ENCODE measurements at regions not wholly inside any gene's neighbourhood (a gene's known extent, or its start where the extent isn't known, plus 50 kb on each side); places are given as distances from the start of the nearest gene placed in this dataset.
"Not testable (repeated sequence)": the region's sequence is repeated elsewhere in the genome, so short reads cannot be mapped to it uniquely, and the experiment has no call there.

DNA sequence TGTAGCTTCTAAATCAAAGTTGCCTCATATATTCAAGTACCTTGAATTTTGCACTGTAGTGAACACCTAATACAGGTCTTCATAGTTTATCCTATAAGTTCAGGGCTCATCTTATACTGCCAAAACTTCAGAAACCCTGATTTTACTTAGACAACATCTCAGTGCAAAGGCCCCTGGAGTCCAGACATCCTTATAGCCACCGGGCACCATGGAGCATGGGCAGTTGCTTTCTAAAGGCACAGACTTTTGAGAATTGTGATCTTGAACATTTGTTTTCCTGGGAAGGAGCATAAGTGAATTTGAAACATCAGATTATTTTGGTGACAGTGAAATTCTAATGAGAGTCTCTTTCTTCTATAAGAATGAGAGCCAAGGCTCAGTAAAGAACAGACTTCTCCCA lies 292.3 kb downstream of the CYRIA start:
- DNase-seq (ENCODE audit: low read depth, low spot score): no peak

DNA sequence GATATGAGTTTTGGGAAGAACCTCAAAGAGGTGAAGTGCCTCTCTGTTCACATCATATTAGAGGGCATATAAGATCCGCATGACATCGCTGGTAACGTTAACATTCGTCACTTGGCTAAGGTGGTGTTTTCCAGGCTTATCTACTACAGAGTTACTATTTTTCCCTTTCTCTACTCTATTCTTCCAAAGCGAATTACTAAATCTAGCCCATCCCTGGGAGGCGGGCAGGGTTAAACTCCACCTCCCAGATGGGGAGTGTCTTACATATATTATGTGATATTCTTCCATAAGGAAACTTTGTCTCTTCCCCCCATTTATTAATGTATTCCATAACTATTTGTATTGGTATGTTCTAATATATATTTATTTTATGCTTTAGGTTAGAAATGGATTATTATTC lies 293.9 kb downstream of the CYRIA start:
- DNase-seq (ENCODE audit: low read depth, low spot score): no peak

DNA sequence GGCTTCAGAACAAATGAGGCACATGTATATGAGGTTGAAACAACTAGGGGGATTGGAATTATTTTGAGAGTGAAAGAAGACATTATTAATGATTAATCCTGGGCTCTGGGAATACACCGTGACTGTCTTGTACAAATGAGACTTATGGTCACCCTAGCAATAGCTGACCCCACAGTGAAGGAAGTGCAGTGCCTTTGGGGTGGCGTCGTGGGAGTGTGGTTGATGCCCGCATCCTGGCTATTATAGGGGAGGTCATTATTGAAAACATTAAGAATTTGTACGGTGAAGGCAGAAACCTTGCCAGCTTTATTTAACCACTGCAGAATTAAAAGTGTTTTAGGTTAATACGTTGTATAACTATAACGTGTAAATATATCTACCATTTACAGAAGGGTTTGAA lies 296.7 kb downstream of the CYRIA start:
- no peak for DNase-seq (ENCODE audit: low read depth, low spot score)

DNA sequence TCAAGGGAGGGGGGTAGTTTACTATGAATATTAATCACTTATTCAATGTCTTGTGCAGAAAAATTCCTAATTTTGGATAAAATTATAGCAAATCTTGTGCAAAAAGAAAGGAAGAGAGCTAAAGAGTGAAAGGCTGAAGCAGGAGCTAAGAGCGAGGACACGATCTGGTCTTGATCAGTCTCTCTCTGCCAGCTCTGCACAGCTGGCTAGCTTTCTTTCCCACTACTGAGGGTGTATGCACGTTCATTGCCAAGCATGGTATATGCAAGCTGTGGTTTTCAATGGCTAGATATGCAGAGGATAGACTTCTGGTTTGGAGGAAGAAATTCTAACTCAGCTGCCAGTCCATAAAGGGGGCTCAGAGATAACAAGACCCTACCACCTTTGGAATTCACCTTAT lies 297.3 kb downstream of the CYRIA start:
- no peak for DNase-seq (ENCODE audit: low read depth, low spot score)

DNA sequence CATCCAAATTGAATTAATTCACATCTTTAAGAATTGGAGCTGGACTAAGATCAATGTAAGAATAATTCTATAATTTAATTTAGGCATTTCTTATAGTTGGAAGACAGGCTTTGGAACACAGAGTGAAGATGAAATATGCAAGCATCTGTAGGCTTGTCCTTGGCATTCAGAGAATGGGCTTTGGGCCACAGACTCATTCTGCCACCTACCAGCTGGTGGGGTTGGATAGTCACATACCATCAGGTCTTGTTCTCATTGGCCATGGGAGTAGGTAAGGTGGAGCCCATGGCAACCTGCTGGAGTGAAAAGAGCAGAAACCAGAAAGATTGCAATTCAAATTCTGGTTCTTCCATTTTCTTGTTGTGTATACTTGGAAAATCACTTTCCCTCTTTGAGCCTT lies 300.3 kb downstream of the CYRIA start:
- no peak for DNase-seq (ENCODE audit: low read depth, low spot score)

DNA sequence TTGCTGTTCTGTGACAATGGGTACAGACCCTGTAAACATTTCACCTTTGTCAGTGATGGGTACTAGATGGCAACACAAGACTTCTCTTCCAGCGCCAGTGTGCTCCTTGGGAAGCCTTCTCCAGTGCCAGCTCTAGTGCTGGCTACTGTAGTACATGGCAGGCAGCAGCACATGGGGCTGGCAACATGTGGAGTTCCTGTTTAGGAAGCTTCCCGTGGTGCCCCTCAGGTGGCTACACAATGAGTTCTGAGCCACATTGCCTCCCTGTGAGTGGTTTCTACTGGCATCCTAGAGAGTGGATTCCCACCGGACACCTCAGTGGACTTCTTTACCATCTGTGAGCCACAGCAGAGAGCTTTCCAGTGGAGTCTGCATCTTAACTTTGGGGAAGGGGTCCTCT lies 302.1 kb downstream of the CYRIA start:
- DNase-seq (ENCODE audit: low read depth, low spot score): no peak

DNA sequence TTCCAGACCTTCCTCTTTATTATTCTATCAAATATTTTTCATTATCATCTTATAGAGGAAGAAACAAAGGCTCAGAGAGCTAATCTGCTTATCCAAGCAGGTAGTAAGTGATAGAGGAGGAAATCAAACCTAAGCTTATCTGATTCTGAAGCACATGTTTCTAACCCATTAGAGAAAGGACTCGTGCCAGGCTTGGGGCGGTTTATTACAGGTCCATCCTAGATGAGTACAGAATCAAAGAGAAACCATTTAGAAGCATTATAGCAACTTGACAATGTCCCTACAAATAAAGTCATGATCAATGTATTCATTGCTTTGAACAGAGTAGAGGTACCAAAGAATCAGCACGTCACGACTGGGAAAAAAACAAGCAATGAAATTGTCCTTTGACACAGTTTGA lies 303.0 kb downstream of the CYRIA start:
- no peak for DNase-seq (ENCODE audit: low read depth, low spot score)

DNA sequence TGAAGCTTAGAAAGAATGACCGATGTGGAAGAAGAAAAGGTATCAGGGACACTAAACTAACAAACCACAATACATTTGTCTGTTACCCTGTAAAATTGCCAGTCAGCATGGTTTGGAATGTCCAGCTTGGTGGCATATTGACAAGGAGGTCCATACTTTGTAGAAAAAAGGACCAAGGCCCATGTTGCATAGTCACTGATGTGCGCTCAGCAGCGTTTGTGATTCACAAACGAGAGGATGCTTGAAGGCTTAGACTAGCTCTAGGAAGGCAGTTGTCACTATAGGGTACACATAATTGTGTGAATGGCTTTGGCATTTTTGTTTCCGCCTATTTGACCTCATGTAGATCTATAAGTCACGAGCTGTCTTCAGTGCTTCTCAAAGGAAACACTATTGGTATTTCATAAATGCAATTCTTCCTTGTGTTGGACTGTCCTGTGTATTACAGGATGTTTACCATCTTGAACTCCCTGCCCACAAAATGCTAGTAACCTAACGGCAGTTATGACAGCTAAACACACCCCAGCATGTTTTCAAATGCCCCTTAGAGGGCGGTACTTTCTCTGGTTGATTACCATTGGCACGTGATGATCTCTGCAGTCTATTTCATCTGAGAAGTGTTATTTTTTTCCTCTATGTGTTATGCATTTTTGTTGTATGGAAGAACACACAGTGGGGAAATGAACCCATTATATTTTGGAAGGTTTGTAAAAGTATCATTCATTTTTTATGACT lies 304.2 kb downstream of the CYRIA start:
- no peak for DNase-seq (ENCODE audit: low read depth, low spot score)

DNA sequence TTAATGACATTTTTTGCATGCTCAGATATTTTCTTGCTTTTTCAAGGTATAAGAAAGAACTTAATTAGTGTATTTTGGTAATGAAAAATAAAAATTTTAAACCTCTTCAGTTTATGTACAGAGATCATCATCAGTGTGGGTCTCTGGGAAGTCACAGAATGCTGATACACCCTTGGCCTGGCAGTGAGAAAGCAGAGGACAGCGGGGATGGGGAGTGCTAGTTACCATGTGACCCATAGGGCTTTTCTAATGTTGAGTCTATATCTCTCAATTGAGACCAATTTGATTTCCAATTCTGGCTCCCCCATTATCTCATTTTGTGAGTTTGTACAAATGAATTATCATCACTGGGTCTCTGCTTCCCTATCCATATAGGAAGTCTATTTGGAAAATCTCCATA lies 305.7 kb downstream of the CYRIA start:
- DNase-seq (ENCODE audit: low read depth, low spot score): no peak

DNA sequence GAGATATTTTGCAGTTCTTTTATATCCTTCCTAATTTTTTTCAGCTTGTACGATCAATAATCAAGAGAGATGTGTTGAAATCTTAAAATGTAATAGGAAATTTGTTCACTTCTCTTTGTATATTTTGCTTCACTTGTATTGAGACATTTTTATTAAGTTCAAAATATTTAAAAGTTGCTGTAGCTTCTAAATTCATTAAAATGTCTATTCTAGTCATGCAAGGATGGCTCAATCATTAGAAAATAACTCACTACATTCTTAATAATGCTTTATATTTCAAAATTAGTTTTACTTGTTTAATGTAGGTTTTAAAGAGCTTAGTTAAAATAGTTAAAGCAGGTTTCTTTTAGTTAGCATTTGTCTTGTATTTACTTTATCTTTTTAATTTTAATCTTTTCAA lies 308.4 kb downstream of the CYRIA start:
- no peak for DNase-seq (ENCODE audit: low read depth, low spot score)

DNA sequence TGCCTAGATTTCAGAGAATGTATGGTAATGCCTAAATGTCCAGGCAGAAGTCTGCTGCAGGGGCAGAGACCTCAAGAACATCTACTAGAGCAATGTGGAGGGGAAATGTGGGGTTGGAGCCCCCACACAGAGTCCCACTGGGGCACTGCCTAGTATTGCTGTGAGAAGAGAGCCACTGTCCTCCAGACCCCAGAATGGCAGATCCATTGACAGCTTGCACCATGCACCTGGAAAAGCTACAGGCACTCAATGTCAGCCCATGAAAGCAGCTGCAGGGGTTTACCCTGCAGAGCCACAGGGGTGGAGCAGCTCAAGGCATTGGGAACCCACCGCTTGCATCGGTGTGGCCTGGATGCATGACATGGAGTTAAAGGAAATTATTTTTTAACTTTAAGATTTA lies 314.1 kb downstream of the CYRIA start:
- DNase-seq (ENCODE audit: low read depth, low spot score): no peak

DNA sequence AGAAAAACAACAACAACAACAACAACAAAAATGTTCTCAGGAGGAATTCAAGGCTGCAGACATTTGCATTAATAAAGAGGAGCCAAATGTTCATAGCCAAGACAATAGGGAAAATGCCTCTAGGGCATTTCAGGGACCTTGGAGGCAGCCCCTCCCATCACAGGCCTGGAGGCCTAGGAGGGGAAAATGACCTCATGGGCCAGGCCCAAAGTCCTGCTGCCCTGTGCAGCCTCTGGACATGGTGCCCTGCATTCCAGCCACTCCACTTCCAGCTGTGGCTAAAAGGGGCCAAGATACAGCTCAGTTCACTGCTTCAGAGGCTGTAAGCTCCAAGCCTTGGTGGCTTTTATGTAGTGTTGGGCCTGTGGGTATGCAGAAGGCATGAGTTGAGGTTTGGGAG lies 314.5 kb downstream of the CYRIA start:
- no peak for DNase-seq (ENCODE audit: low read depth, low spot score)

DNA sequence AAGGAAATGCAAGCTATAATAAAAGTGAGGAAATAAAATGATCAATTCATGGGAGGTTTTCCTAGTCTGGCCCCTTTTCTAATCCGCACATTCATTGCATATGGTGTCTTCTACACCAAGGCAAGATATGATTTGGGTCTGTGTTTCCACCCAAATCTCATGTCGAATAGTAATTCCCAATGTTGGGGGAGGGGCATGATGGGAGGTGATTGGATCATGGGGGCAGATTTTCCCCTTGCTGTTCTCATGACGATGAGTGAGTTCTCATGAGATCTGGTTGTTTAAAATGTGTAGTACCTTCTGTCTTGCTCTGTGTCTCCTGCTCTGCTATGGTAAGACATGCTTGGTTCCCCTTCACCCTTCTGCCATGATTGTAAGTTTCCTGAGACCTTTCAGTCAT lies 315.4 kb downstream of the CYRIA start:
- DNase-seq (ENCODE audit: low read depth, low spot score): no peak

DNA sequence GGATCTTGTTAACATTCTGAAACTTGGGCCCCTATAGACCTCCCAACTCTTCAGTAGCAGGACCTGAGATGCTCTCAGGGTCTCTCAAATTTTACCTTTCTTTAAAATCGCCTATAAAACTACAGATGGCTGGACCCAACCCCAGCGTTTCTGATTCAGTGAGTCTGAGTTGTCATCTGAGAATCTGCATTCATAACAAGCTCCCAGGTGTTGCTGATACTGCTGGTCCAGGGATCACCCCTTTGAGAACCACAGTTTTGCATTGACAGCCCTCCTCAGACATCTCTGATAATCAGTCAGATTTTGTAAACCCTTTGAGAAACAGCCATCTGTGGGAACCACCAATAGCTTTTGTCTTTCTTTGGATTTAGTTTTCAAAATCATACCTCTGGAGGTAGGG lies 315.8 kb downstream of the CYRIA start:
- DNase-seq (ENCODE audit: low read depth, low spot score): no peak

DNA sequence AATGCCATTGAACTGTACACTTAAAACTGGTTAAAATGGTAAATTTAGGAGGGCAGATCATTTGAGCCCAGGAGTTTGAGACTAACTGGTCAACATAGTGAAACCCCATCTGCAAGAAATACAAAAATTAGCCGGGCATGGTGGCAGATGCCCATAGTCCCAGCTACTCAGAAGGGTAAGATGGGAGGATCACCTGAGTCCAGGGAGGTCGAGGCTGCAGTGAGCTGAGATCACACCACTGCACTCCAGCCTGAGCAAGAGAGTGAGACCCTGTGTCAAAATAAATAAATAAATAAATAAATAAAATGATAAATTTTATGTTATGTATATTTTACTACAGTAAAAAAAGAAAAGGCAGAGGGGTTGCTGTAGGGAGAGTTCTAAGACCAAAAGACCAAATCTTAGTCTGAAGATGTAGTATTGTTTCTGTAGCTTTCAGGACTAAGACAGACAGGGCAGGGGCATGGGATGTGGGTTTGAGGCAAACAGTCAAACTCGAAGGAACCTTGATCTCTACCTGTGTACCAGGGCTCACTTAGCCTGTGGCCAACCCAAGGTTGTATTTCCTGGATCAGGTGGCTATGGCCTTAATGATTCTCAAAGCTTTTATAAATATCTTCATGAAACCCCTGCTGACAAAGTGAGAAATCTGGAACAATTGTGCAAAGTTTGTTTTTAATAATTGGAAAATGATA lies 316.7 kb downstream of the CYRIA start:
- no peak for DNase-seq (ENCODE audit: low read depth, low spot score)

DNA sequence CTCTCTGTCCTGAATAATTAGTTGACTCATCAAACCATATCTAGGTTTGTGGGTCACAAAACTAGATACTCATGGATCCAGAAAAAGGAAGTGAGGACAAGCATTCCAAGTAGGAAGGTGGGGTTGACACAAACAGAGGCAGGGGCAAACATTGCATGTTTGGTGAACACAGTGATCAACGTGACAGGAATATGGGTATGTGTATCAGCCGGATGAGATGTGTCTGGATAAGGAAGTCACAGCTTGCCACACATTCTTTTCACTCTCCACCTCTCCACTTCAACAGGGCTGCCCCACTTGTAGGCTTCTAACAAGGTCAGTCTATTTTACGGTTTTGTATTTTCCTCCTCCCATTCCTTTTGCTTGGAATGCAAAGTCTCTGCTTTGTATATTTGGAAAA lies 319.0 kb downstream of the CYRIA start:
- no peak for DNase-seq (ENCODE audit: low read depth, low spot score)

DNA sequence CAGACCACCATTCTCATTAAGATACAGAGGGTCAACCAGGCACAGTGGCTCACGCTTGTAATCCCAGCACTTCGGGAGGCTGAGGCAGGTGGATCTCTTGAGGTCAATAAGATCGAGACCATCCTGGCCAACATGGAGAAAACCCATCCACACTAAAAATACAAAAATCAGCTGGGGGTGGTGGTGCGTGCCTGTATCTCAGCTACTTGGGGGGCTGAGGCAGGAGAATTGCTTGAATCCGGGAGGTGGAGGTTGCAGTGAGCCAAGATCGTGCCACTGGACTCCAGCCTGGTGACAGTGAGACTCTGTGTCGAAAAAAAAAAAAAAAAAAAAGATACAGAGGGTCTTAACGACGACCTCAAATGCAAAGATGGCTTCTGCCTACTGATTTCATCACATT lies 320.4 kb downstream of the CYRIA start:
- DNase-seq (ENCODE audit: low read depth, low spot score): not testable (repeated sequence)

DNA sequence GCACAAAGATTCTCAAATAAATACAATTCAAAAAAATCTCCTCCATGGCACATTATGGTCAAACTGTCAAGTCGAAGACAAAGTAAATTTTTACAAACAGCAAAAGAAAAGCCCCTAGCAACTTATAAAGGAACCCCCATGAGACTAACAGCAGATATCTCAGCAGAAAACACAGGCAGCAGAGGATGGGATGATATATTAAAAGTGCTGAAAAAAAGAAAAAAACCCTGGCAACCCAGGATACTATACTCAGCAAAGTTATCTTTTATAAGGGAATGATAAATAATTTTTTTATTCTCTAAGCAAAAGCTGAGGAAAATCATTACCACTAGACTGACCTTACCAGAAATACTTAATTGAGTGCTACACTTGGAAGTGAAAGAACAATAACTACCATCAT lies 326.4 kb downstream of the CYRIA start:
- DNase-seq (ENCODE audit: low read depth, low spot score): no peak

DNA sequence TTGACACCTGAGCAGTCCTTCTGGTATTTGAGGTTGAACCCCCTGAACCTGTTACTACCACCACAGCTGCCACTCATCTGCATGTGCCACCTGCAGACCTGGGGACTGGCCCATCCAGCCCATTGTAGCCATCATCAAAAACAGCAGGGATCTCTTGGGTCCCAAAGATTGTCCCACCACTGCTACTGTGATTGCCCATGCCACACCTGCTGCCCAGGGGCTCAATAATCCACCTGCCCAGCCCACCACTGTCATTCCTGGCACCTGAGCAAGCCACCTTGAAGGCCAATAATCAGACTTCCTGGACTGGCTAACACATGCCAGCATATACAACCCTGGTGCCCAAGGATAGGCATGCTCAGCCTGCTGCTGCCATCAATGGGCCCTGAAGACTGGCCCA lies 327.6 kb downstream of the CYRIA start:
- DNase-seq (ENCODE audit: low read depth, low spot score): no peak

DNA sequence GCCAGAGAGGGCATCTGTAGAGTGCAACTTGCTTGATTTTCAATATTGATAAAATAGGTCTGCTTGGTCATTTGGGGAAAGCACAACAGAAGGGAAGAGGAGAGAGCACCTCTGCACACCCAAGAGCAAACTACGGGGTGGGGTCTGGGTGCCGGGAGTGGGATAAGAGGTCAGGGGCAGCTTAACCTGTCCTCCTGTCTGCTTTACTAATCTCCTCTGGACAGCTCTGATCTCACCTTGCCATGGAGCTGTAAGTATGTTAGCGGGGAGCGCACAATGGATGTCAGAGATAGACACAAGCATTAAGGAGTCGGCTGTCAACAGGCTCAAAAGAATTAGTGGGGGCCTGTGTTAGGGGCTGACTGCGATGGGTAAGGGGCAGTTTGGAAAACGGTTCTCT lies 328.7 kb downstream of the CYRIA start:
- DNase-seq (ENCODE audit: low read depth, low spot score): no peak

DNA sequence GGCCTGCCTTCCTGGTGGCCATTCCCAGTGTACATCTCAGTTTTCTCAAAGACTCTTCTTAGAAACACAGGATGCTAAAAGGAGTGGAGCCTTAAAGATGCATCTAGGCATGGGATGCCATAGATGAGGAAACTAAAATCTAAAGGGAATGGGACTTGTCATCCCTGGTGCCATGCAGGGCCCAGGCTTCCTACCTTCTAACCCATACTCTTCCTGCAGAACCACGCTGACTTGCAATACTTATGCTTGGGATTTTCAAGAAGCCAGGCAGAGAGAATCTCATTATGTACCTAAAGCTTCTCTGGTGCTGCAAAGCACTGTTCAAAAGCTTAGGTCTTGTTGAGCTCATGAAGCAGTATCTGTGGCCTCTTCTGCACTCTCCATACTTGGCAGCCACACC lies 329.1 kb downstream of the CYRIA start:
- DNase-seq (ENCODE audit: low read depth, low spot score): no peak

DNA sequence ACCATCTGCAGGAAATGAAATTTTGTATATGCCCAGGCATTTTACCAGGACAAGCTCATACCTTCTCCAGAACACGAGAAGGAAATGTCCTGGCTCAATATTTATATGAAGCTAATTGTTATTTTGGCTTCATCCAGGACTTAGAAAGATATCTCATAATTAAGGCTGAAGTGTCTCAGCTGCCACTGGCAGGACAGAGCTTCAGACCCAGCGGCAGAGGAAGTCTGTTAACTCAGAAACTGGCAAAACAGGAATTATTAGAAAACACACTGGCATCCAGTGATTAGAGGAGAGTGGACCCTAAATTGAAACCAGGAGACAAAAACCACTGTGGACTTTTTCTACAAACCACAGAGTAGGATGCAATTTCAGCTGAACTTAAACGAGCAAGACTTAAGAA lies 329.7 kb downstream of the CYRIA start:
- DNase-seq (ENCODE audit: low read depth, low spot score): no peak

DNA sequence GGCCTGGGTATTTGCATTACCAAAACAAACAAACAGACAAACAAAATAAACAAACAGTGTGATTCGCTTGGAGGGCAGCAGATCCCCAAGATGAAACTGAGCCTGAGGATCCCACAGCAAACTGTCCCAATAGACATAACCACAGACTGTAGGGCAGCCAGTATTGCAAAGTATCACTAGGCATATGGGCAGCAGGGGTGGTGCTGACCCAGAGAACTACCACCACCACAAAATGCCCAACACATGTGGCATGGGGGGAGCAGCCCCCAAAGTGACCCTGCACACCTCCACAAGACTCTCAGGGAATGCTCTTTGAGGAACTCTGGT lies 330.1 kb downstream of the CYRIA start:
- DNase-seq (ENCODE audit: low read depth, low spot score): no peak

All from activated naive CD8-positive, alpha-beta T cell treated with anti-CD3 and anti-CD28 coated beads, Interleukin-2, amount 50 U/mL, for 16 hours (primary cell).